IMR-90 (cell line): ENCODE measurements at regions not wholly inside any gene's neighbourhood (a gene's known extent, or its start where the extent isn't known, plus 50 kb on each side); places are given as distances from the start of the nearest gene placed in this dataset.

Source experiments
- ATAC-seq: fragments of 200-7000 bp; cut with Tn5 transposase; 2 replicates; pipeline ENCODE4 v1.9.1; 2020; ENCODE audit warnings: low read depth, mild to moderate bottlenecking, moderate library complexity
- BruUV-seq: library from RNA; stranded (reverse); fragments of 400-500 nt; replicated peaks from 2 replicates; lab custom pipeline; 2021; lab: Mats Ljungman, UMichigan
- CTCF ChIA-PET: fragments of 300-600 bp; formaldehyde crosslinking; extraction: SDS; loops from one replicate; lab custom pipeline; 2021; ENCODE audit warnings: antibody characterized with exemption; lab: Yijun Ruan, JAX
- POLR2A ChIA-PET: fragments of 300-600 bp; sonication (Branson Sonifier 250); formaldehyde crosslinking; loops from one replicate; lab custom pipeline; 2022; ENCODE audit warnings: antibody characterized with exemption; ENCODE audit not compliant: unreplicated experiment; lab: Charles Lee
- DNase-seq: peaks from one replicate; pipeline ENCODE4 v3.0.0; 2013
- H2AFZ ChIP-seq: replicated peaks from 2 replicates; pipeline ENCODE3; 2013; ENCODE audit warnings: low read length, mild to moderate bottlenecking; ENCODE audit not compliant: poor library complexity
- H2AK5ac ChIP-seq: 2 replicates; pipeline ENCODE4 v1.6.1; 2013; ENCODE audit warnings: low read depth, low read length, inconsistent platforms
- H2AK9ac ChIP-seq: replicated peaks from 2 replicates; pipeline ENCODE3; 2013; ENCODE audit warnings: mild to moderate bottlenecking, low read depth, low read length, moderate library complexity; ENCODE audit not compliant: poor library complexity
- H2BK120ac ChIP-seq: 2 replicates; pipeline ENCODE4 v1.6.1; 2013; ENCODE audit warnings: low read depth, low read length, inconsistent platforms
- H2BK15ac ChIP-seq: 3 replicates; pipeline ENCODE4 v1.6.1; 2013; ENCODE audit warnings: low read depth, low read length, inconsistent platforms
- H2BK20ac ChIP-seq: 2 replicates; pipeline ENCODE4 v1.6.1; 2013; ENCODE audit warnings: low read depth, mild to moderate bottlenecking, inconsistent platforms, low read length, moderate library complexity
- H2BK5ac ChIP-seq: 2 replicates; pipeline ENCODE4 v1.6.1; 2013; ENCODE audit warnings: mild to moderate bottlenecking, low read depth, low read length, inconsistent platforms; ENCODE audit not compliant: poor library complexity, severe bottlenecking
- H3K14ac ChIP-seq: replicated peaks from 2 replicates; pipeline ENCODE4 v1.6.1; 2013; ENCODE audit warnings: low read depth, low read length, inconsistent platforms
- H3K18ac ChIP-seq: 2 replicates; pipeline ENCODE4 v1.6.1; 2013; ENCODE audit warnings: low read depth, low read length, control low read depth
- H3K23ac ChIP-seq: 2 replicates; pipeline ENCODE4 v1.6.1; 2013; ENCODE audit warnings: low read depth, low read length, inconsistent platforms
- H3K27ac ChIP-seq: 2 replicates; pipeline ENCODE4 v1.5.1; 2013; ENCODE audit warnings: mild to moderate bottlenecking, control low read depth, low read length; ENCODE audit not compliant: insufficient read depth
- H3K27me3 ChIP-seq: 2 replicates; pipeline ENCODE4 v1.6.1; 2013; ENCODE audit warnings: low read length; ENCODE audit not compliant: control insufficient read depth, insufficient read depth
- H3K36me3 ChIP-seq: 2 replicates; pipeline ENCODE4 v1.6.1; 2013; ENCODE audit warnings: low read length, mixed read lengths; ENCODE audit not compliant: control insufficient read depth, insufficient read depth
- H3K4ac ChIP-seq: 2 replicates; pipeline ENCODE4 v1.6.1; 2013; ENCODE audit warnings: low read depth, low read length, inconsistent platforms
- H3K4me1 ChIP-seq: 2 replicates; pipeline ENCODE4 v1.6.1; 2013; ENCODE audit warnings: low read length, mixed read lengths; ENCODE audit not compliant: control insufficient read depth, insufficient read depth
- H3K4me2 ChIP-seq: 2 replicates; pipeline ENCODE4 v1.6.1; 2013; ENCODE audit warnings: low read depth, mild to moderate bottlenecking, control low read depth, low read length, moderate library complexity
- H3K4me3 ChIP-seq: 2 replicates; pipeline ENCODE4 v1.5.1; 2013; ENCODE audit warnings: low read depth, mild to moderate bottlenecking, control low read depth, low read length, moderate library complexity; ENCODE audit not compliant: insufficient read depth
- H3K56ac ChIP-seq: 2 replicates; pipeline ENCODE4 v1.6.1; 2013; ENCODE audit warnings: low read length, inconsistent platforms; ENCODE audit not compliant: insufficient read depth; ENCODE audit errors: extremely low read depth
- H3K79me1 ChIP-seq, 2 experiments: 2 replicates each; pipeline ENCODE4 v1.6.1; 2013; ENCODE audit warnings: low read length in 2 of 2, inconsistent platforms in 1 of 2, low read depth in 1 of 2
- H3K9ac ChIP-seq: 2 replicates; pipeline ENCODE4 v1.6.1; 2013; ENCODE audit warnings: low read depth, low read length, control low read depth
- H3K9me1 ChIP-seq: 2 replicates; pipeline ENCODE4 v1.6.1; 2013; ENCODE audit warnings: low read length, inconsistent platforms; ENCODE audit not compliant: insufficient read depth
- H3K9me3 ChIP-seq: 2 replicates; pipeline ENCODE4 v1.6.1; 2013; ENCODE audit warnings: low read length; ENCODE audit not compliant: control insufficient read depth, insufficient read depth
- H4K20me1 ChIP-seq: 2 replicates; pipeline ENCODE4 v1.6.1; 2013; ENCODE audit warnings: low read length, inconsistent platforms; ENCODE audit not compliant: insufficient read depth
- H4K5ac ChIP-seq: 2 replicates; pipeline ENCODE4 v1.6.1; 2013; ENCODE audit warnings: mild to moderate bottlenecking, low read depth, low read length, control low read depth
- H4K8ac ChIP-seq, 2 experiments: 2 replicates each; pipeline ENCODE4 v1.6.1; 2013; ENCODE audit warnings: low read depth in 2 of 2, low read length in 2 of 2, control low read depth in 1 of 2, inconsistent platforms in 1 of 2
- H4K91ac ChIP-seq: 2 replicates; pipeline ENCODE4 v1.6.1; 2013; ENCODE audit warnings: low read depth, low read length, inconsistent platforms; ENCODE audit not compliant: insufficient read depth
- CEBPB ChIP-seq: IDR thresholded peaks from 2 replicates; pipeline ENCODE4 v1.6.1; 2012; ENCODE audit warnings: low read depth, low read length, improper control_type of control experiment
- MAFK ChIP-seq: IDR thresholded peaks from 2 replicates; pipeline ENCODE4 v1.6.1; 2012; ENCODE audit warnings: low read depth, low read length, improper control_type of control experiment
- NFE2L2 ChIP-seq: fragments of 150-350 bp; IDR thresholded peaks from 2 replicates; pipeline ENCODE4 v1.6.1; 2016; ENCODE audit warnings: low read depth, mild to moderate bottlenecking, low read length
- SMC3 ChIP-seq: fragments of 150-350 bp; IDR thresholded peaks from 2 replicates; pipeline ENCODE4 v1.6.1; 2016; ENCODE audit warnings: low read depth, mild to moderate bottlenecking, antibody characterized with exemption, low read length, moderate library complexity
- WGBS, 2 experiments: methylation state at CpG; one replicate each; pipeline versions ENCODE4 v1.1.5 to v1.1.7; 2013; ENCODE audit warnings: missing lambda C conversion rate in 2 of 2; ENCODE audit not compliant: insufficient read length in 1 of 2; ENCODE audit errors: extremely low coverage in 2 of 2; 5-methylcytosine and 5-hydroxymethylcytosine counted together
- dilution Hi-C: fragments of 300-500 bp; cut with HindIII; formaldehyde crosslinking; loops from one replicate; pipeline ENCODE4 v1.14.3; 2018; ENCODE audit warnings: low sequenced_read_pairs; ENCODE audit not compliant: unreplicated experiment
- in situ Hi-C: fragments of 300-500 bp; cut with MboI; formaldehyde crosslinking; loops from 3 replicates; pipeline ENCODE4 v1.14.3; 2019; ENCODE audit warnings: low sequenced_read_pairs, inconsistent platforms, mixed read lengths
- intact Hi-C: fragments of 100-400 bp; cut with micrococcal nuclease; formaldehyde crosslinking; loops from 2 replicates; pipeline ENCODE4 v1.10.0; 2022

- TF ChIP-seq SMC3 = no peak
- no peak for TF ChIP-seq NFE2L2
- TF ChIP-seq CEBPB = no peak
- no peak for TF ChIP-seq MAFK
Measured at GRCh38 chr3:118207271-118207670, 827.4 kb downstream of the IGSF11 start.

More at GRCh38 chr3:118207271-118207670, 827.4 kb downstream of the IGSF11 start:
- Histone ChIP-seq H2BK5ac (no peak overlapping the region), H2BK120ac (no peak overlapping the region), H3K14ac (no peak overlapping the region), H3K9me1 (no peaks in the 10 kb centered on the region), H3K18ac (no peak overlapping the region), H3K36me3 (no peaks in the 10 kb centered on the region), H3K56ac (no peak overlapping the region), H2BK15ac (no peak overlapping the region), H4K8ac (no peak overlapping the region), H2AK9ac (no peak overlapping the region), H3K27ac (no peak overlapping the region), H3K23ac (no peak overlapping the region), H3K9me3 (no peaks in the 10 kb centered on the region), H4K91ac (no peak overlapping the region), H2BK20ac (no peak overlapping the region), H3K4me2 (no peak overlapping the region), H2AK5ac (no peak overlapping the region), H3K4me3 (no peak overlapping the region), H4K5ac (no peak overlapping the region), H2AFZ (no peak overlapping the region), H3K4me1 (no peaks in the 10 kb centered on the region), H3K4ac (no peak overlapping the region), H3K9ac (no peak overlapping the region), H3K79me1 (no peaks in the 10 kb centered on the region), H3K27me3 (no peaks in the 10 kb centered on the region), H4K20me1 (no peaks in the 10 kb centered on the region)
- ChIA-PET CTCF (no interaction called here), POLR2A (no interaction called here)
- in situ Hi-C loops (no loop called here), intact Hi-C loops (no loop called here), dilution Hi-C loops (no loop called here)
- WGBS, 2 experiments = 60% methylated on average over 3 of the region's 3 CpGs; no CpG with 5 or more reads in 1 of the 2 experiments
- DNase-seq (no peak), ATAC-seq (no peak)
- BruUV-seq = no TSS peak
